ENCODE measurements at regions not wholly inside any gene's neighbourhood (a gene's known extent, or its start where the extent isn't known, plus 50 kb on each side); places are given as distances from the start of the nearest gene placed in this dataset.

GRCh38 chr9:121550041-121550440 is 50.4 kb upstream of the GGTA1 start:
- no peak for TF ChIP-seq CTCF (IDR thresholded peaks at IDR 0.05)
- no peak for TF ChIP-seq POLR2A (IDR thresholded peaks at IDR 0.05)
- no peaks in the 10 kb centered on the region for H3K9me3 ChIP-seq
- H3K4me3 ChIP-seq = no peak overlapping the region
- DNase-seq = no peak
- H3K36me3 ChIP-seq = no peaks in the 10 kb centered on the region
- intact Hi-C loops (cut with DNase I; ENCODE audit: low total_unique reads) = loop anchor here (10.0 kb wide), 1 partner anchor 135 kb away; no protein-coding TSS in a partner anchor
- peaks cover 0 to 11% of the 10 kb centered on the region in 2 donors for H3K4me1 ChIP-seq
- no peaks in the 10 kb centered on the region for H3K27me3 ChIP-seq
- no peak overlapping the region for H3K27ac ChIP-seq

- intact Hi-C loops (cut with DNase I; ENCODE audit: low total_unique reads) = loop anchor here (10.0 kb wide), 1 partner anchor 134 kb away; no protein-coding TSS in a partner anchor
- peak overlapping the region; percentile 22 to 37 for H3K4me3 ChIP-seq
- peak overlapping the region in 1 of 2 donors; percentile 8 for H3K27ac ChIP-seq
Measured at GRCh38 chr9:121550569-121551512, 51.2 kb upstream of the GGTA1 start.

GRCh38 chr9:121551985-121552753 is 52.5 kb upstream of the GGTA1 start:
- intact Hi-C loops (cut with DNase I; ENCODE audit: low total_unique reads) = loop anchor here (10.0 kb wide), 1 partner anchor 133 kb away; no protein-coding TSS in a partner anchor
- Histone ChIP-seq H3K36me3 (no peaks in the 10 kb centered on the region), H3K4me1 (peaks cover 0 to 6% of the 10 kb centered on the region in 2 donors), H3K9me3 (no peaks in the 10 kb centered on the region), H3K27ac (no peak overlapping the region), H3K27me3 (no peaks in the 10 kb centered on the region), H3K4me3 (no peak overlapping the region)
- no peak for DNase-seq
- TF ChIP-seq CTCF (IDR thresholded peaks at IDR 0.05) = no peak
- no peak for TF ChIP-seq POLR2A (IDR thresholded peaks at IDR 0.05)

More at GRCh38 chr9:121550569-121551512, 51.2 kb upstream of the GGTA1 start:
- TF ChIP-seq POLR2A (IDR thresholded peaks at IDR 0.05) (no peak), CTCF (IDR thresholded peaks at IDR 0.05) (peak; percentile 92 to 96 (median 94))
- Histone ChIP-seq H3K36me3 (no peaks in the 10 kb centered on the region), H3K27me3 (no peaks in the 10 kb centered on the region), H3K4me1 (peaks cover 0 to 6% of the 10 kb centered on the region in 2 donors), H3K9me3 (no peaks in the 10 kb centered on the region)
- DNase-seq = peak; percentile 82 to 84

GRCh38 chr9:121556082-121556481 is 56.4 kb upstream of the GGTA1 start:
- no peak for DNase-seq
- TF ChIP-seq CTCF (IDR thresholded peaks at IDR 0.05) = no peak
- TF ChIP-seq POLR2A (IDR thresholded peaks at IDR 0.05) = no peak
- intact Hi-C loops (cut with DNase I; ENCODE audit: low total_unique reads) = loop anchor here (10.0 kb wide), 1 partner anchor 129 kb away; no protein-coding TSS in a partner anchor
- Histone ChIP-seq H3K27ac (no peak overlapping the region), H3K4me3 (no peak overlapping the region), H3K36me3 (no peaks in the 10 kb centered on the region), H3K27me3 (no peaks in the 10 kb centered on the region), H3K4me1 (peaks cover 0 to 5% of the 10 kb centered on the region in 2 donors), H3K9me3 (no peaks in the 10 kb centered on the region)

All from uterus (tissue), 3 donors.